GM12878 (cell line): ENCODE measurements at regions not wholly inside any gene's neighbourhood (a gene's known extent, or its start where the extent isn't known, plus 50 kb on each side); places are given as distances from the start of the nearest gene placed in this dataset.
"Not testable (repeated sequence)": the region's sequence is repeated elsewhere in the genome, so short reads cannot be mapped to it uniquely, and the experiment has no call there.

Experiments
- CHD4 ChIP-seq: fragments of 200-600 bp; sonication (generic); IDR thresholded peaks from 2 replicates; pipeline ENCODE4 v1.6.1; 2016; ENCODE audit warnings: mild to moderate bottlenecking
- CTCF ChIP-seq, 3 experiments: IDR thresholded peaks in 2 of 3; conservative IDR thresholded peaks in 1 of 3; 2 replicates each; pipeline ENCODE4 v1.5.1; 2011; ENCODE audit warnings: low read depth in 3 of 3, low read length in 3 of 3, mild to moderate bottlenecking in 3 of 3, control low read depth in 2 of 3, moderate library complexity in 2 of 3, inconsistent platforms in 1 of 3, mixed read lengths in 1 of 3; ENCODE audit not compliant: control insufficient read depth in 2 of 3, insufficient read depth in 1 of 3; ENCODE audit errors: extremely low read depth in 1 of 3
- E2F8 ChIP-seq: fragments of 450-650 bp; IDR thresholded peaks from 2 replicates; pipeline ENCODE4 v1.6.1; 2018; ENCODE audit warnings: mild to moderate bottlenecking, low read depth, moderate library complexity; ENCODE audit not compliant: partially characterized antibody
- EZH2 ChIP-seq: IDR thresholded peaks from 2 replicates; pipeline ENCODE4 v1.6.1; 2012; ENCODE audit warnings: low read depth, mild to moderate bottlenecking, control low read depth, inconsistent platforms, low read length, borderline replicate concordance; ENCODE audit not compliant: control insufficient read depth
- NBN ChIP-seq: fragments of 450-650 bp; IDR thresholded peaks from 2 replicates; pipeline ENCODE4 v1.6.1; 2016
- NRF1 ChIP-seq: conservative IDR thresholded peaks from 2 replicates; pipeline ENCODE4 v1.6.1; 2011; ENCODE audit warnings: mild to moderate bottlenecking, low read depth, low read length, improper control_type of control experiment
- PAX5 ChIP-seq: IDR thresholded peaks from 2 replicates; pipeline ENCODE4 v1.6.1; 2011; ENCODE audit warnings: low read depth, low read length, borderline replicate concordance
- SIX5 ChIP-seq: IDR thresholded peaks from 2 replicates; pipeline ENCODE4 v1.6.1; 2011; ENCODE audit warnings: mild to moderate bottlenecking, low read depth, low read length, moderate library complexity; ENCODE audit not compliant: severe bottlenecking
- SPI1 ChIP-seq: IDR thresholded peaks from 2 replicates; pipeline ENCODE4 v1.6.1; 2011; ENCODE audit warnings: low read depth, mild to moderate bottlenecking, low read length, moderate library complexity, borderline replicate concordance; ENCODE audit not compliant: insufficient read depth
- ZNF274 ChIP-seq: IDR thresholded peaks from one replicate; pipeline ENCODE4 v1.8.0; 2011; ENCODE audit not compliant: insufficient read length, insufficient read depth

GRCh38 chr2:111463238-111463848, 342.6 kb downstream of the BCL2L11 start:
- not testable (repeated sequence) for TF ChIP-seq SPI1; NBN; E2F8; EZH2; SIX5; NRF1; CHD4; CTCF (IDR thresholded peaks at IDR 0.05 in 2 of 3, conservative IDR thresholded peaks at IDR 0.05 in 1 of 3; ENCODE audit: control insufficient read depth in 2 of 3, extremely low read depth in 1 of 3, insufficient read depth in 1 of 3, low read depth in 3 of 3, low read length in 3 of 3); PAX5; ZNF274
